Right lobe of liver (tissue), 6 donors: ENCODE measurements at regions not wholly inside any gene's neighbourhood (a gene's known extent, or its start where the extent isn't known, plus 50 kb on each side); places are given as distances from the start of the nearest gene placed in this dataset.

Experiments used
- ATAC-seq, 4 donors: fragments of 200-7000 bp; cut with Tn5 transposase; one replicate each; pipeline ENCODE4 v1.9.1; 2020; ENCODE audit warnings: mild to moderate bottlenecking in 4 of 4, moderate library complexity in 4 of 4
- DNase-seq, 3 donors: peaks; one replicate each; pipeline ENCODE4 v3.0.0-alpha.2; 2020
- H3K27ac ChIP-seq, 3 donors: fragments of 200-600 bp; one replicate each; pipeline ENCODE4 v1.8.0; 2022
- H3K27me3 ChIP-seq, 2 donors: fragments of 200-600 bp; one replicate each; pipeline ENCODE4 v1.8.0; 2022
- H3K36me3 ChIP-seq, 4 donors: fragments of 200-600 bp; sonication (generic) in 1 of 4; one replicate each; pipeline versions ENCODE4 v1.5.1 to v1.8.0; 2017 to 2022; ENCODE audit warnings: control low read depth in 1 of 4
- H3K4me1 ChIP-seq, 4 donors: fragments of 200-600 bp; sonication (generic) in 1 of 4; one replicate each; pipeline versions ENCODE4 v1.5.1 to v1.8.0; 2017 to 2022; ENCODE audit warnings: control low read depth in 1 of 4
- H3K4me3 ChIP-seq, 3 donors: fragments of 200-600 bp; one replicate each; pipeline ENCODE4 v1.8.0; 2022
- H3K9me3 ChIP-seq, 4 donors: fragments of 200-600 bp; sonication (generic) in 1 of 4; one replicate each; pipeline versions ENCODE4 v1.5.1 to v1.8.0; 2017 to 2022; ENCODE audit warnings: control low read depth in 1 of 4
- CTCF ChIP-seq, 4 donors: fragments of 200-600 bp in 3 of 4; fragments of 450-650 bp in 1 of 4; IDR thresholded peaks; one replicate each; pipeline versions ENCODE4 v1.5.1 to v1.8.0; 2016 to 2022; ENCODE audit warnings: antibody characterized with exemption in 4 of 4, mild to moderate bottlenecking in 2 of 4
- POLR2A ChIP-seq: fragments of 450-650 bp; IDR thresholded peaks from one replicate; pipeline ENCODE4 v1.6.1; 2017; ENCODE audit warnings: antibody characterized with exemption, mild to moderate bottlenecking
- WGBS: methylation state at CpG from one replicate; pipeline ENCODE4 v1.1.6; 2018; ENCODE audit warnings: low coverage, low lambda C conversion rate; ENCODE audit not compliant: insufficient coverage; ENCODE audit errors: missing lambda C conversion rate; 5-methylcytosine and 5-hydroxymethylcytosine counted together
- intact Hi-C, 2 donors: fragments of 100-400 bp; cut with DNase I; formaldehyde crosslinking; loops; one replicate each; pipeline versions ENCODE4 v1.11.2 to v1.14.1; 2022
- donor health status: DM: no; HTN: yes; CAD: no.
- donor health status: DM: no; HTN: no; CAD: no.
- donor health status: DM: no; HTN: no; CAD: no.
- donor health status: DM: no; HTN: yes; CAD: no.
- donor health status: DM: no; HTN: yes; CAD: no.

- WGBS: 83% methylated on average over 1 of the region's 1 CpG
- no peaks in the 10 kb centered on the region for H3K9me3 ChIP-seq
- no peaks in the 10 kb centered on the region for H3K27me3 ChIP-seq
- ATAC-seq (no peak), DNase-seq (no peak)
- intact Hi-C loops: no loop called here
- H3K36me3 ChIP-seq: no peaks in the 10 kb centered on the region
- no peak overlapping the region for H3K4me3 ChIP-seq
- no peak for TF ChIP-seq POLR2A
- no peak for TF ChIP-seq CTCF (IDR thresholded peaks at IDR 0.05)
- no peak overlapping the region for H3K27ac ChIP-seq
- no peaks in the 10 kb centered on the region for H3K4me1 ChIP-seq
These were observed 196.9 kb downstream of the ARHGAP12 start for GRCh38 chr10:31731711-31732110.

- no peak for TF ChIP-seq POLR2A
- TF ChIP-seq CTCF (IDR thresholded peaks at IDR 0.05): no peak
- intact Hi-C loops: no loop called here
- whole genome bisulfite sequencing: 63% methylated on average over 3 of the region's 3 CpGs
- Histone ChIP-seq H3K27ac (no peak overlapping the region), H3K4me3 (no peak overlapping the region), H3K36me3 (no peaks in the 10 kb centered on the region), H3K27me3 (no peaks in the 10 kb centered on the region), H3K4me1 (no peaks in the 10 kb centered on the region), H3K9me3 (no peaks in the 10 kb centered on the region)
- ATAC-seq: no peak
- no peak for DNase-seq
These were observed 197.9 kb downstream of the ARHGAP12 start for GRCh38 chr10:31730776-31731175.

- WGBS: 47% methylated on average over 2 of the region's 2 CpGs
- TF ChIP-seq POLR2A: no peak
- no peak for TF ChIP-seq CTCF (IDR thresholded peaks at IDR 0.05)
- H3K27me3 ChIP-seq: no peaks in the 10 kb centered on the region
- no peaks in the 10 kb centered on the region for H3K36me3 ChIP-seq
- ATAC-seq: no peak
- H3K27ac ChIP-seq: no peak overlapping the region
- H3K4me3 ChIP-seq: no peak overlapping the region
- H3K9me3 ChIP-seq: no peaks in the 10 kb centered on the region
- no peak for DNase-seq
- H3K4me1 ChIP-seq: no peaks in the 10 kb centered on the region
- intact Hi-C loops: no loop called here
These were observed 199.9 kb downstream of the ARHGAP12 start for GRCh38 chr10:31728698-31729224.

- 100% methylated on average over 2 of the region's 7 CpGs for WGBS
- Histone ChIP-seq H3K4me3 (no peak overlapping the region), H3K36me3 (no peaks in the 10 kb centered on the region), H3K9me3 (no peaks in the 10 kb centered on the region), H3K4me1 (no peaks in the 10 kb centered on the region), H3K27me3 (no peaks in the 10 kb centered on the region), H3K27ac (no peak overlapping the region)
- no peak for DNase-seq
- TF ChIP-seq POLR2A: no peak
- no peak for TF ChIP-seq CTCF (IDR thresholded peaks at IDR 0.05)
- intact Hi-C loops: no loop called here
- no peak for ATAC-seq
These were observed 203.2 kb downstream of the ARHGAP12 start for GRCh38 chr10:31725436-31725835.

GRCh38 chr10:31724296-31724695 is 204.3 kb downstream of the ARHGAP12 start:
- Histone ChIP-seq H3K9me3 (no peaks in the 10 kb centered on the region), H3K4me3 (no peak overlapping the region)

More at GRCh38 chr10:31724296-31724695, 204.3 kb downstream of the ARHGAP12 start:
- H3K27me3 ChIP-seq: no peaks in the 10 kb centered on the region
- H3K4me1 ChIP-seq: no peaks in the 10 kb centered on the region
- intact Hi-C loops: no loop called here
- H3K27ac ChIP-seq: no peak overlapping the region
- ATAC-seq (no peak), DNase-seq (no peak)
- WGBS: 83% methylated on average over 5 of the region's 5 CpGs
- no peaks in the 10 kb centered on the region for H3K36me3 ChIP-seq
- no peak for TF ChIP-seq POLR2A
- no peak for TF ChIP-seq CTCF (IDR thresholded peaks at IDR 0.05)
